Embryonic facial prominence (tissue), 1 donor: ENCODE measurements at regions not wholly inside any gene's neighbourhood (a gene's known extent, or its start where the extent isn't known, plus 50 kb on each side); places are given as distances from the start of the nearest gene placed in this dataset.

Experiments
- DNase-seq: peaks from one replicate; pipeline ENCODE4 v3.0.0-alpha.2; 2016; ENCODE audit errors: extremely low spot score

DNA sequence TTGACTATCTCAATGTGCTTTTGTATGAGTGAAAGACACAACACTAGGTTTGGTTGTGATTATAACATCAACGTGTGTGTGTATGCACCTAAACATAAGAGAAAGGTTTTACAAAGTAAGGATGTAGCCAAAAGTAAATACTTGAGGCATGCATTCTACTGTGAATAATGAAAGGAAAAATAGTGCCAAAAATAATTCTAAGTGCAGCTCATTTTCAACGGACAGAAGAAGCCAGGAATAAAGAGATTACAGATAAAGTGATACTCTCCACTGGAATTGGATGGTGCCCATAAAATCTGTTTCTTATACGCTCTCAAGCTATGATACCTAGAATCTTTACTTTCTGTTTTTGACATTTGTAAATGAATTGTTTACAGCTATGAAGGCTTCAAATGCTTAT, 135.0 kb upstream of the TMEM72 start:
- no peak for DNase-seq

DNA sequence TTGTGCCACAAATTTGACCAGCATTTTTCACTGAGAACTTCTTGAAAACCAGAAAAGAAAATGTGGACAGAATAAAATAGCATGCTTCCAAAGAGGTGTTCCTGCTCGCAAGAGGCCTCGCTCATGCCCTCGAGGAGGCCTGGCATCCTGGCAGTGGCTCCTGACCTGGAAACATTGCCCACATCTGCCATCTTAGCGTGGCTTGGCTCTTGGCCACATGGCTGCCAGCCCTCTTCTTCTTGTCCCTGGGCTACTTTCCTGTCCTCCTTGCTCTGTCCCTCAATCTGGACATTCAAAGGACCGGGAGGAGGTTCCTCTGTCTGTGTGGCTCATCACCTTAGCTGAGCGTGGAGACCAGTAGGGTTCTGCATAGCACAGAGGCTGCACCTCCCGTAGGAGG, 131.6 kb upstream of the TMEM72 start:
- DNase-seq = no peak

DNA sequence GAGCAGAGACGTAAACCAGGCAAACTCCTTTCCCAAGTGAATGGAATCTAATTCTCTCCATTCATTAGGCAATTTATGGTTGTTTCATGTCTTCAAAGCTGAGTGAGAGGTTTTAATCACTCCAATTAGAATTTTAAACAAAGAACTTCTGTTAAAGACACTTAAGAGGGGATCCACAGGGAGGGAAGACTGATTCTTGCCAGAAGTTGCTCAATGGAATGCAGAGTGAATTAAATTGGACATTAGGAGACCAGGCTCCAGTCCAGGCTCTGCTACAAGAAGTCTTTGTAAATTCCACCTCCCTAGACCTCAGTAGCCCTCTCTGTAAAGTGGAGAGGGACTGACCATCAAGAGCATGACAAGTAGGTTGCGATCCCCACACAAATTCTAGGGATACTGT, 130.7 kb upstream of the TMEM72 start:
- no peak for DNase-seq

DNA sequence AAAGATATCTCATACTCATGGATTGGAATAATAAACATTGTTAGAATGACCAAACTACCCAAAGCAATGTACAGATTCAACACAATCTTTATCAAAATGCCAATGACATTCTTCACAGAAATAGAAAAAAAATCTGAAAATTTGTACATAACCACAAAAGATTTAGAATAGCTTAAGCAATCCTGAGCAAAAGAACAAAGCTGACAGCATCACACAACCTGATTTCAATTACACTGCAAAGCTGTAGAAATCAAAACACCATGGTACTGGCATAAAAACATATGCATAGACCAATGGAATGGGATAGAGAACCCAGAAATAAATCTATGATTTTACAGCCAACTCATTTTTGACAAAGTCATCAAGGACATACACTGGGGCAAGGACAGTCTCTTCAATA, 130.0 kb upstream of the TMEM72 start:
- no peak for DNase-seq

DNA sequence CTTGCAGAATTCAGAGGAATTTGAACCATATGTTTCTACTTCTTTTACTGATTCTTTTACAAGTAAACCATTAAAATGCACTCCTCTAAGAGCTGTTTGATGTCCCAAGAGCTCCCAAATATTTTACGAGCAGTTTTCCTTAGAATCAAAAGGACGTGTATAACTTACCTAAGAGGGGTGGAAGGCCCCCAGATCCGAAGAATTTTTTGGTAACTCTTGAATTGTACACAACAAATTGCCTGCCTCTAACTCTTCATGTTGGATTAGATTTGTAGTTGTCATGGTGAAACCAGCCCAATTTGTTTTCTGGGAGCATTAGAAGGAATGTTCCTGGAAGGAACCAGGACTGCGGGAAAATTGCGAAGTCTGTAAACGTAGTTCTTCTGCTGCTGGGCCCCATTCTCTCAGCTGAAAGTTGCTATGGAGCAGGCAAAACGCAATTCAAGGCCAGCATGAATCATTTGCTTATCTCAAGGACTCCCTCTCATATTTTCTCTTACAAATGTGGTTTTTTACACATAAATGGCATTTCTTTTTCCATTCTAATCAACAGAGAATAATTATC, 124.8 kb upstream of the TMEM72 start:
- DNase-seq = peak; percentile 66

DNA sequence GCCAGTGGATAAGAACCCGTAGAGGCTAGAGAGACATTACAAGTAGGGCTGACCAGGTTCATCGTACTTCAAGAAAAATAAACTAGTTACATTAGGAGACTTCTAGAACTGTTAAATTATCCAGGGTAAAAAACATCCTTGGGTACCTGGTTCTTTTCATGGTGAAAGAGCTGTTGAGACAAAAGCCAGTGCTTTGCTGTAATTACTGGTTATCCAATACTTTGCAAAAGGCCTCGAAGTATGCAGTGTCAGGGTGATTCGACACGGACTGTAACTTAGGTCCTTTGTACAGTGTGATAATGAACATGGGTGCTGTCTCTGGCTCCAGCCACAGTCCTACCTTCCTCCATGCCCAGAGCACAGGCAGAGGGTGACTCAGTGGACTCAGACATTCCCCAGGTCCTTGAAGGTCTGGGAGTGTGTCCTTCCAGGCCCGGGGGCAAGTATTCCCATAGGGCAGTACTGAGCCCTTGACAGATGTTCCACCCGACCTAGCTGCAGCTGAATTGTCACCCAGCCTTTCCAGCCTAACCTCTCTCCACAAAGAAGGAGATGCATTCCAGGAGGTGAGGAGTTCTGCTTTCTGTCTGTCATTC, 123.6 kb upstream of the TMEM72 start:
- DNase-seq = no peak

DNA sequence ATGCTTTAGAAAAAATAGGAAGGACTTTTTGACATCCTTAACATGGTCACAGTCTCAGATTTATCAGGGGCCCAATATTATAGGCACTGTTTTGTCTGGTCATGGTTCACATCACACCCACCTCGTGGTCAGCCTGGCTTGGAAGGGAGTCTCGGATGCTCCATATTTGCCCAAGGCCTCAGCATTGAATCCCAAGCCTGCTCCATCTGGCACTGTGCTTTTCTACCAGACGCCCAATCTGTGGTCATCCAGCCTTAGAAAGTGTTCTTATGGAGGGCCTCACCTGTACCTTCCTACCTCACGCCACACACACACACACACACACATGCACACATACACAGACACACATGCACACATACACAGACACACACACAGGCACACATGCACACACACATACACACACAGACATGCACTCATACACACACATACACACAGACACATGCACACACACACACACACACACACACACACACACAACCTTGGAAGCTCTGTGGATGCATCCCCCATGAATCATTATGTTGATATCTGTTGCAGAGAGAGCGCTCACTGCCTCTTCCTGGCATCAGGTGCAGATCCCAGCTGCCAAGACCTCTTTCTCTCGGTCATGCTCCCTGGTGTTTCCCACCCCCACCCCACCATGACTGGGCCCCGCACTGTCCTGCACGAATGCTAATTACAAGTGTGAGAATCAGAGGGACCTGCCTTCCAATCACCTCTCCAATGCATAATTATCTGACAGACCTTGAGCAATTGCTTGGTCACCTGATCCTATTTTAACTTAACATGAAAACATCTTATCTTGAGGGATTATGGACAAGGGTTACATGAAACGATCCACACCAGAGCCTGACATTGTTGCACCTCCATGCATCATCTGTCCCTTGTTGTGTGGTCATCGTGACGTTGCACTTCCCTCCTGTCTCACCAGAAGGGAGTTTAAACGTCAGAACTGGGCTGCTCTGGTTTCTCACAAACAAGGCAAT, 122.7 kb upstream of the TMEM72 start:
- DNase-seq = no peak

DNA sequence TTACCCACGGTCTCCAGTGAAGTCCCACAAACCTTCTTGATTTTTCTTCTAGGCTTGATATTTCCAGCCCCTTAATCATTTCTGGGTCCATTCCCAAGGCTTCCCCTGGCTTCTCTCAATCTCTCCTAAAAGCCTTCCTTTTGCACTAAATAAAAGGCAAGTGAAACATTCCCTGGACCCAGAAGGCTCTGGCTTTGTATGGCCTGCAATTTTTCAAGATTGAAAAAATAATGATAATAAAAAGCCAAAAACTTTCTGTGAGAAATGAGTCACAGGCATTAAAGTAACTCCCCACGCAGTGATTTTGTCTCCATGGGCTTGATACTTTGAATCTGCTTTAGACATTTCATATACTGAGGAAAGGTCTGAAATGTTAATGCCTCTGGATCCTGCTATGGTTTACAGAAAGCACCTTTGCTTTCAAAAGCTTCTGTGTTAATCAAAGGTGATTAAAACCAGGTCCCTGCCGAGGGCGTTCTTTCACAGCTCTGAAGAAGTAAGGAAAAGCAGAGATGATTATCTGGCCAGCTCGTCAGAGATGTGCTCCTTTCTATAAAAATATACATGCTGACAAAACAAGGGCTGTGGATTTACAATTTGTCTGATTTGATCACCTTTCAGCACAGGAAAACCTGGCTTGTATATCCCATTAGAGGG, 118.9 kb upstream of the TMEM72 start:
- DNase-seq = no peak

DNA sequence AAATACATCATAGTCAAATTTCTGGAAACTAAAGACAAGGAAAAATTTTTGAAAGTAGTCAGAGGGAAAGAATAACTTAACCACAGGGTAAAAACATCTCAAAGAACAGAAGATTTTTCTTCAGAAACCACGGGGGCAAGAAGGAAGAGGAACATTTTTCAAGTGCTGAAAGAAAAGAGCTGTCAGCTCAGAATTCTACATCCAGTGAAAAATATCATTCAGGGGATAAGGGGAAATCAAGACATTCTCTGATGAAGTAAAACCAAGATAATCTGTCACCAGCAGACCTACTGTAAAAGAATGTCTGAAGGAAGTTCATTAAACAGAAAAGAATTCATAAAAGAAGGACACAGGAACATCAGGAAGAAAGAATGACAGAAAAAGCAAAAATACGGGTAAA, 111.2 kb upstream of the TMEM72 start:
- no peak for DNase-seq

DNA sequence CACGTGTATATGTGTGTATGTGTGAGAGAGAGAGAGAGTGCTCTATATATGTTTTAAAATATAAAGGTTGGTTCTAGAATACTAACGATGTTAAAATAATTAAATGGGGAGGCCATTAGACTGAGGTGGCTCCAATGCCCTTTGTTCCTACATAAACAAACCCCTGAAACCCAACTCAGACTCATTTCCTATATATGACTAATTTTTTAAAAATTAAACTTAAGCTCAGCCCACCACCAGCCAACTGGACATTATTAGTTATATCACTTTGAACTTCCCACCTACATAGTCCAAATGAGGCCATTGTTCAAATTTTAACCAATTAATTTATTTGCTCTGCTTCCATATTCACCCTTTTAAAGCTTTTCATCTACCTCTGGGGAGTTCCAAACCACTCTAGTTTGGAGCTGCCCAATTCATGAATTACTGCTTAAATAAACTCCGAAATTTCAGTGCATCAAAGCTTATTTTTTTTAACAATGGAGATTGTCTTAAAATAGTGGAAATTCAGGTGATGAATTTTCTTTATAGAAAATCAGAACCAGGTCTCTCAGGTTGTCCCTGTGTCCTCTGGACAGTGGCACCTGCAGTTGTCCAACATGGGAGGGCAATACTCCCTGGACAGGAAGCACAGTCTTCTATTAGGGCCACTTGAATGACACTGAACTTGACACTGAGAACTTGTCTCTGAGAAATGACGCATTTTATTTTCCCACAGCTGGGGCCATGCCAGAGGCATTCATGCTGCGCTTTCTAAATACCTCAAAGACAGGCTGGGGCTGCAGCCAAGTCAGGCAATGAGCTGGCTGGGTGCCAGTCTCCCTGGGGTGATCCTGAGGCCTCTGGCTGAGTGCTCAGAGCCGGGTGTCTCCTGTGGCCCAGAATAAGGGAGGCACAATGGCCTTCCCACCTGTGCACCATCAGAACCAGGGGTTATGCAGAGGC, 109.5 kb upstream of the TMEM72 start:
- no peak for DNase-seq

DNA sequence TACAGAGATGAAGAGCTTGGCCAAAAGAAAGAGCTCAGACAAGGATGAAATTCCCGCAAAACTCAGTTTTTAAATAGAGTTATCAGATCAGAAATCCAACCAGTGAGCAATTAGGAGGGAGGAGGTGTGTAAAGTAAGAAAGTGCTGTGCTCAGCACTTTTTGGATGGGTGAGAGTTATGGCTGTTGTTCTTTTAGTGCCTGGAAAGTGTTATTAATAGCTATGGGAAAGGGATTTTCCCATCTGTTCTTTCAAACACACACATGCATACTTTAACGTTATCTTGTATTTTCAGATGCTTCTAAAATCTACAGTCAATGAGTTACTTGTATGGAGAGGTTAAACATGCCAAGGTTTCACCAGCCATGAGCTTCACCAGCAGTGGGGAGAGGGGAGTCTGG, 107.3 kb upstream of the TMEM72 start:
- DNase-seq = no peak

DNA sequence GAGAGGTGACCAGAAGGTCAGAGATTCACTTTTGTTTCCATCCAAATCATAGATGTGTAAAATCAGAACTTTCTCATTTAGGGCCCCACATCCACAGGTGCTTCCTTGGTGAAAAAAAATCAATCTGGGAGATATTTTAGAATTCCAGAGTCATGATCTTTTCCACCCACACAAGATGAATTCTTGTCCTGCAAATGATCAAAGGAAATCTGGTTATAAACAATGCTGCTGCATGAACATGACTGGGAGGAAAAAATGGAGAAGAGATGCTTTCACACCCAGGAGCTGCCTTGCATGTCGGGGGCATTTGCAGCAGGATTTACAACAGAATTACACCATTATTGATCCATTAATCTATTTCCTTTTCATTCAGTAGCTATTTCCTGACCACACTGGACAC, 106.5 kb upstream of the TMEM72 start:
- DNase-seq = no peak

DNA sequence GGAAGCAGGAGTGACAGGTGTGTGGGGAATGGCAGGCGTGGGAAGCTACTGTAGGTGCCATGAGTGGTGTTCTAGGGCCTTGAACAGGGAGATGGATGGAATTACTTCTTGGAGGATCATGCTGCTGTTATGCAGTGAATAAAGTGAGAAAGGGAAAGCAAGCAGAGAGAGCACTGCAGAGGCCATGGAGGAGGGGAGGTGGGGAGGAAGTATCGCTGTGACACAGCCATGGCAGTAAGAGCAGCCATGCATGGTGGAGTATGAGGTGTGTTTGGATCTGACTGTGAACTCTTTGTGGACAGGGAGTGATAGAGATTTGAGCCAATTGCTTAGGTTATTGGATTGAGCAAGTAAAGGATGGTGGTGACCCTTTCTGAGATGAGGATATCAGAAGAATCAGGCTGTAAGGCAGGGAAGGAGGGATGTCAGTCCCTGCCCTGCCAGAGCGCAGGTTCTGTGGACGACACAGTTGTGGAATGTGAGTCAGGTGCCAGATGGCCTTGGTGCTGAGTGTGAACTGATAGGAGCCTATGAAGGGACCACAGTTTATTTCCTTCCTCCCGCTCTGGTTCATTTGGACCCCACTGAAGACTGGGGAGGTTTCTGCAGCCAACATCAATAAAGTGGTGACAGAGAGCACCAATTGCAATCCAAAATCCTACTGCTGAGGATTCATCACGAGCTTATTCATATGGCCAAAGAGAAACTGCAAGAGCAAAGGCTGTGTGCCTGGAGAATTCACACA, 105.5 kb upstream of the TMEM72 start:
- no peak for DNase-seq

DNA sequence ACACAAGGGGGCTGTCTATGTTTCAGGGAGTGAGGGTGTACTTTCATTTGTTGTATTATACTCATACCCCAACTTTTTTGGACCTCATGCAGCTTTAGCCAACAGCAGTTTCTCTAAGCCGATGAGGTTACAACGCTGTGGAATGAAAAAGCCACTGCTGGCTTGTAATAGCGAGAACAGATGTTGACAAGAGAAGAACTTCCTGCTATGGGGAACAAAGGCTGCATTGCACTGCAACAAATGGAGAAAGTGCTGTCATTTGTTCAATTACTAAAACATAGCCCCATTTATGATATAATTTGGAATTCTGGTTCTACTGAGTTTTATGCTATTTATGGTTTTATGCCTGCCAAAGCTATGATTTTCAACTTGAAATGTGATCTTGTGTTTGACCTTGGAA, 104.2 kb upstream of the TMEM72 start:
- no peak for DNase-seq

DNA sequence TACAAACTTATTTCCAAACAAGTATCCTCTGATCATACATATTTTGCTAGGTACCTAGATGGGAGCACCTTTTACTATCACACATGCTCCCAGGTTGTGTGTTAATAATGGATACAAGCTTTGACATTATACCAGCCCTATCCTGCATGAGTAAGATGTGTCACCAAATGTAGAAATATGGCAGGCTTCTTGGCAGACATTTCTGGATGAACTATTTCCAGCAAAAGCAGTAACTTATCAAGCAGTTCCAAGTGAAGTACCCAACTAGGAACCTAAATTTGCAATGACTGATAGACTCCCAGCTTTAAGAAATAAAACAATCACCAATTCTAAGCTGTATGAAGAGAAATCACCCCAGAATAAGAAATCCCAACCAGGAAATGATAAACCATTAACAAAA, 103.7 kb upstream of the TMEM72 start:
- no peak for DNase-seq

DNA sequence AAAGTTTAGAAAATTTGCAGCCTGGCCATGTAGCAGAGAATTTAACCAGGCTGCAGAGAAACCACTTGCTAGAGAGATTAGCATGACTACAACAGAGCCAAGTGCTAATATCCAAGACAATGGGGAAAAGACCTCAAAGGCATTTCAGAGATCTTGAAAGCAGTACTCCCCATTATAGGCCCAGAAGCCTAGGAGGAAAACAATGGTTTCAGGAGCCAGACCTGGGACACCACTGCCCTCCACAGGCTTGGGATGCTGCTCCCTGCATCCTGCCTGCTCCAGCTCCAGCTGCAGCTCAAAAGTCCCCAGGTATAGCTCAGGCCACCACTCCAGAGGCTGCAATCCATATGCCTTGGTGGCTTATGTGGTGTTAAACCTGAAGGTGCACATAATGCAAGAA, 101.5 kb upstream of the TMEM72 start:
- DNase-seq = no peak

DNA sequence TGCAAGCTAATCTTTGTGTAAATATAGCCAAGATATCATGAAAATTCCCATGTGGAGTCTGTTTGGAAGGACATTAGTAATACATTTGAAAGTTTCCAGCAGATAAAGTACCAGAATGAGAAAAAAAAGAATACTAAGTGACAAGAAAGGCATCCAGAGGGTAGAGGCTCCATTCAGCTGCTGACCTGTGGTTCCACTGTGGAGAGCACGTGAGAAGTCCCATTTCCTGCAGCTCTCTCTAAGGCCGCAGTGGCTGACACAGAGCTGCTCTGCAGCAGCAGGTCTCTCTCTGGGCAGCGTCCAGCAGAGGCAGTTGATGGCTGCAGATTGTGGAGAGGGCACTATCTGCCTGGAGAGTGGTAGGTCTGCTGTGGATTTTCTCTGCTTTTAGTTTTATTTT, 100.1 kb upstream of the TMEM72 start:
- no peak for DNase-seq

DNA sequence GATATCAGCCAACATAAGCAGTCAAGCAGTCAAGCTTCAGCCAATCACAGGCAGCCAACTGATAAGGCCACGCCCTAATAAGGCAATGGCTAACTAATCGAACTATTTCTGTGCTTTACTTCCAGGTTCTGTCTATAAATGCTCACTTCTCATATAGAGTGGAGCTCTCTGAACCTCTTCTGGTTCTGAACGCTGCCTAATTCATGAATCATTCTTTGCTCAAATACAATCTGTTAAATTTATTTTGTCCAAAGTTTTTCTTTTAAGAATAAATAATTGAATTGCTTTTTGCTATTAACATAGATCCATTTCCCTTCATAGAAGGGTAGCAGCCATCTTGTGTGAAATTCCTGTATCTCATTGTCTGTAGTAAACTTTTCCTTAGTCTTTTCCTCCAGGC, 97.9 kb upstream of the TMEM72 start:
- DNase-seq = no peak

DNA sequence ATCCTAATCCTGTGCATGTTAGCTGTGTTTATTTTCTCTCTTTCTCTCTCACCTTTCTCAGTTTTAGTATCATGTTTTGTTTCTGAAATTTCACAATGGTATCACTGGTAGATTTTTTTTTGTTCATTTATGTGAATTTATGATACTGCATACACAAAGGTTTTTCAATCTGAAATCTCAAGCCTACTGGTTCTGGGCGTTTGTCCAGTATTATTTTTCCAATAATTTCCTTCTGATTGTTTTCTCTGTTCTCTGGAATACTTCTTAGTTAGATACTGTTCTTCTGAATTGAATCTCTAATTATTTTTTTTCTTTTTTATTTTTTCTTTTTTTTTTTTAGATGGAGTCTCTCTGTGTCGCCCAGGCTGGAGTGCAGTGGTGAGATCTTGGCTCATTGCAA, 96.2 kb upstream of the TMEM72 start:
- no peak for DNase-seq

DNA sequence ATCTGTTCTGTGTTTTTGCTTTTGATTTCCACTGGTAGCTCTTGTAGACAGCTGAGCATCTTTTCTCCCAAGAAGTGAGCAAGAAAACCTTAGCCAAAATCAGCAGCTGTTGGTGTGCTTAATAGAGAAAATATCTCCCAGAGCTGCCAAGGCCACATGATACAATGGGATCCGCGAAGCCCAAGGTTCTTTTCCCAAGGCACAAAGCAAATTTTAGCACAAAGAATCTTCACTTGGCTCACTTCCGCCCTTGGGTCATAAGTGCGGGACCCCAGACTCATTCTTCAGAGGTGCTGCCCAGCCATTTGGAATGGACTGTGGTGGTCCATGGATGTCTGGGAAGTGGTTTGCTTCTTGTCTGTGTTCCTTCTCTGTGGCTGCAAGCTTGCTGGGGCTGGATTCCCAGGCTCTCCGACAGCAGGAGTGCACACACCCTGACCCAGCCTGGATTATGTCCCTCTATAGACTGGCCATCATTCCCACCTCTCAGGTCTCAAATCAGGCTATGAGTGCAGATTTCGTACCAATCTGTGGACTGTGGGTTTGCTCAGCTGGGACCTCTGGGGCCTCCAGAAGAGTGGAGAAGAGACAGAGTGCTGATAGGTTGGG, 93.0 kb upstream of the TMEM72 start:
- no peak for DNase-seq
